MG63 (cell line): ENCODE measurements at regions not wholly inside any gene's neighbourhood (a gene's known extent, or its start where the extent isn't known, plus 50 kb on each side); places are given as distances from the start of the nearest gene placed in this dataset.

Experiments
- DNase-seq: peaks from one replicate; pipeline ENCODE4 v3.0.0-alpha.2; 2020
- H3K27me3 ChIP-seq: fragments of 250-450 bp; sonication (Bioruptor Pico); 2 replicates; pipeline ENCODE4 v1.5.1; 2020; ENCODE audit warnings: mild to moderate bottlenecking, moderate library complexity
- H3K36me3 ChIP-seq: fragments of 250-450 bp; sonication (Bioruptor Pico); 2 replicates; pipeline ENCODE4 v1.5.1; 2020; ENCODE audit warnings: mild to moderate bottlenecking, moderate library complexity
- H3K4me3 ChIP-seq: fragments of 250-450 bp; sonication (Bioruptor Pico); 2 replicates; pipeline ENCODE4 v1.5.1; 2020; ENCODE audit warnings: mild to moderate bottlenecking, moderate library complexity
- H3K9me3 ChIP-seq: fragments of 250-450 bp; sonication (Bioruptor Pico); 2 replicates; pipeline ENCODE4 v1.5.1; 2020; ENCODE audit warnings: mild to moderate bottlenecking, moderate library complexity

DNA sequence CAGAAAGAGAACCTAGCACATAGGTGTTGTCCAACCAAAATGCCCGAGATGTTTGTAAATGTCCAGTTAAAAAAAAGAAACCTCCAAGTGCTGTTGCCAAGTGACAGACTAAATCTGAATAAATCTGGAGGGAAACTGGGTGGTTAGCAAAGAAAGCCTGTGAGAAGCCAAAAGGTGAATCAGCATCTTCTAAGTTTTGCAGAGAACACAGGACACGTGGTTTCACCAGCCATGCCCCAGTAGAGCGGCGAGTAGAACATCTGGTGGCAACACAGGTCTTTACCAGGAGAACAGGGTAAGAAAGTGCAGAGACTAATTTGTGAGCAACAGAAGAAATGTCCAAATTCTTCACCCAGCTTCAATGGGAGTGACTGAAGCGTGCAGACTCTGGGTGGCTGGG is 986.0 kb downstream of the ROBO2 start:
- DNase-seq: no peak
- no peaks in the 10 kb centered on the region for H3K36me3 ChIP-seq
- no peaks in the 10 kb centered on the region for H3K27me3 ChIP-seq
- no peak overlapping the region for H3K4me3 ChIP-seq
- no peaks in the 10 kb centered on the region for H3K9me3 ChIP-seq

DNA sequence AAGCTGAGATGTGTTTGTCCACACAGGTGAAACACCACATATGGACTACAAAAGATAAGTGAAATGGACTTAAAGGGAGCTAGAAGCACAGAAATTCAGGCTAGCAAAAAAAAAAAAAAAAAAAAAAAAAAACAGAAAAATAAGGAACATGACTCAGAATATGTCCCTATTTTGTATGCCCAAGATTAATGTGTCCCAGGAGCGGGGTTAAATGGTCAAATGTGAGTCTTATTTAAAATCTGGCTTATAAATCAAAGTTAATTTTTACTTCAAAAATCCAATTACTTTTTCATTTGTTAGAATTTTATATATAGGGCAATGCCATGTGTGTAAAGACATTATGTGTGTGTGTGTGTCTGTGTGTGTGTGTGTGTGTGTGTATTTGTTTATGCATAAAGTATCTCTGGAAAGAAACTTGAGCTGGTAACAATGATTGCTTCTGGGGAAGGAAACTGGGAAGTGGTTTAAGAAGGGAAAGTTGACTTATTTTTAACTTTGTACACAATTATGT is 986.5 kb downstream of the ROBO2 start:
- no peak for DNase-seq
- H3K9me3 ChIP-seq: no peaks in the 10 kb centered on the region

DNA sequence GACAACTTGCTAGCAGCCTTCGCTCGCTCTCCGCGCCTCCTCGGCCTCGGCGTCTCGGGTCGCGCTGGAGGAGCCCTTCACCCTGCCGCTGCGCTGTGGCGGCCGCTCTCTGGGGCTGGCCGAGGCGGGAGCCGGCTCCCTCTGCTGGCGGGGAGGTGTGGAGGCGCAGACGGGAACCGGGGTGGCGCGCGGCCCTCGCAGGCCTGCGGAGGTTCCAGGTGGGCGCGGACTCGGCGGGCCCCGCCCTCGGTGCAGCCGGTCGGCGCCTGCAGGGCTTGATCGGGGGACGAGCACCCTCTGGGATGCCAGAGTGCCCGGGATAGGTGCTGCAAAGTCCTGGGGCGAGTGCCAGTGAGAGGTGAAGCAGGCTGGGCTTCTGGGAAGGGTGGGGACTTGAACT is 989.9 kb downstream of the ROBO2 start:
- H3K36me3 ChIP-seq: no peaks in the 10 kb centered on the region
- H3K27me3 ChIP-seq: no peaks in the 10 kb centered on the region
- H3K4me3 ChIP-seq: no peak overlapping the region
- DNase-seq: no peak
- no peaks in the 10 kb centered on the region for H3K9me3 ChIP-seq

More for the DNA sequence above, 986.5 kb downstream of the ROBO2 start:
- H3K4me3 ChIP-seq: no peak overlapping the region
- no peaks in the 10 kb centered on the region for H3K27me3 ChIP-seq
- H3K36me3 ChIP-seq: no peaks in the 10 kb centered on the region

DNA sequence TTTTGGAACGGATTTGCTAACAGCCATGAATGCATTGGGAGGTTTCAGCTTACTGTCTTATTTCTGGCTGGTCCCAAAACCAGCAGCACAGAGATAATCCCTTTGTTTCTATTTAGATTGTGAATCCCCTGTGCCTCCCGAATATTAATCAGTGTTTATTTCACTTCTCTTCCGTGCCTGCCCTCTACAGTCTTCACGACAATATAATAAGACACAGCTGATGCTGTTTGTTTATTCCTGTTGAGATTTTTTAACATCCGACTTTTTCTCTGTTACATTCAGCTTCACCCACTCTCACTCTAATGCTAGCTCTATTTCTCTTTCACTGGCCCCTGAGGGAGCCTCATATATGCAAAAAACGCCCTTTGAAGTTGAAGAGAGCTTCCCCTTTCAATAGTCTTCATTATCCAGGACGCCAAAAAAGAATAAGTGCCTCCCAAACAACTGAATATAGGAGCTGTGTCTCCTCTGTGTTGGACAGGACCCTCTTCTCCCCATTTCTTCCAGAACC is 995.3 kb downstream of the ROBO2 start:
- H3K4me3 ChIP-seq: no peak overlapping the region
- DNase-seq: no peak
- no peaks in the 10 kb centered on the region for H3K27me3 ChIP-seq

DNA sequence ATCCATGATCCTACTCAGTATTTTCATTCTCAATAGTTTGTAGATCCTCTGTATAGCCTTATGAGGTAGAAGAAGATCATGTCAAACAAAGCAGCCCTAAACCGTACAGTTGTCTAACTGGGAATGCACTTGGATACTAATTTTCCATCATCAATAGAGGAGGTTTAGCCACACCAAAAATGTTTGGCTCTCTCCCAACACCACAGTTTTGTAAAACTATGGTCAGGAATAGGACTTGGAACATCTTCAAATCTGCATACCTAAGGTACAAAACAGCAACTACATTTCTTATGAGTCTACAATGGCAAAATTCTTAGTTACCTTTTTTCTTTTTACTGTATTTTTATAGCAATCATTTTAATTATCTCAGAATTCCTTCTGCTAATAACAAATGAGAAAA is 1001.6 kb downstream of the ROBO2 start:
- Histone ChIP-seq H3K36me3 (no peaks in the 10 kb centered on the region), H3K27me3 (no peaks in the 10 kb centered on the region)
- DNase-seq: no peak

More for the DNA sequence above, 995.3 kb downstream of the ROBO2 start:
- no peaks in the 10 kb centered on the region for H3K36me3 ChIP-seq
- H3K9me3 ChIP-seq: no peaks in the 10 kb centered on the region

DNA sequence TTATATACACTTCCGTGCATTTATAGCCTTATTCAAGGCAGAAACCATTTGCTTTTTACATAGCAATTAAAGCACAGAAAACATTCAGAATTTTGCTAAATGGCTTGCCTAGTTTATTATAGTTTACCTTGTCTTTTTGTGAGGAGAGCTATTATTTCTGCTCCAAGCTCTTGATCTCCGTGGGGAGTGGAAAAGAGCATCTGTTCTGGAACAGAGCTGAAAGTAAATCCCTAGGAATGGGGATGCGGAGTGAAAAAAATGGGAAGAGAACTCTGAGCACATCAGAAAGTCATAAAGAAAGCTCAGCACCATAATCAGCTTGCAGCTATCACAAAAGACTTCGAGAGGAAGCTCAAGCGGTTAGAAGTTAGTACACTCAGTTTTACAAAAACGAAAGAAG is 1006.7 kb downstream of the ROBO2 start:
- Histone ChIP-seq H3K27me3 (no peaks in the 10 kb centered on the region), H3K4me3 (no peak overlapping the region), H3K9me3 (no peaks in the 10 kb centered on the region), H3K36me3 (no peaks in the 10 kb centered on the region)
- DNase-seq: no peak

More for the DNA sequence above, 1001.6 kb downstream of the ROBO2 start:
- Histone ChIP-seq H3K4me3 (no peak overlapping the region), H3K9me3 (no peaks in the 10 kb centered on the region)

DNA sequence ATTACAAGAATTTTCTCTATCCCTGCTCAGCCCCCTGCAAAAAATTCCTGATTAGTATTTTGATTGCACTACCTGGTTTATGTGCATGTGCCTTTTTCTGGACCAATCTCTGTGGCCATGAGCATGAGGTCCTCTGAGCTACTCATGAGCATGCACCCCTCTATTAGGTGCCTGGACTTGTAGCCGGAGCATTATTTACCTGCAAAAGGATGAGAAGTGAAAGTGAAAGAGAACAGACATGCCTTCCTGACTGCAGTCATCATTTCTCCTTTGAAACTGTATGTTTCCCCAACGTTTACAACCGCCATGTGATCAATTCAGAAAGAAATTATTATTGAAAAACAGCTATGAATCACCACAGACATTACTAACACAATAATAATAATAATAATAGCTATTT is 1008.8 kb downstream of the ROBO2 start:
- DNase-seq: no peak
- Histone ChIP-seq H3K9me3 (no peaks in the 10 kb centered on the region), H3K36me3 (no peaks in the 10 kb centered on the region), H3K27me3 (no peaks in the 10 kb centered on the region), H3K4me3 (no peak overlapping the region)

DNA sequence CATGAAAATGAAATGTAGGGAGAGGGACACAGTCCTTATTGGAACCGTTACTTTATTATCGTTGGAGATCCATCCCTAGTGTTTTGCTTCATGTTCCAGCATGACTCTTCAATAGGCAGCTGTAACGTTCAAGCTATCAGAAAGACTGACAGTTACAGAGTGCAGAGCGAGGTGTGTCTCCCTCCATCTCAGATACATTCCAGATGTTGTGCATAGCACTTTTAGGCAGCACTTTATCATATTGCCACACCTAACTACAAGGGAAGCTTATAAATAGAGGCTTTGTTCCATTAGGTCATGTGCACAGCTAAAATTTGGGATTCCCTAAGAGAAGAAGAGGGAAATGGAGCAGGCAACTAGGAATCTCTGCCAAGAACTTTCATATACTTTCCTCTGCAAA is 1009.6 kb downstream of the ROBO2 start:
- no peak for DNase-seq
- Histone ChIP-seq H3K36me3 (no peaks in the 10 kb centered on the region), H3K27me3 (no peaks in the 10 kb centered on the region), H3K4me3 (no peak overlapping the region), H3K9me3 (no peaks in the 10 kb centered on the region)

DNA sequence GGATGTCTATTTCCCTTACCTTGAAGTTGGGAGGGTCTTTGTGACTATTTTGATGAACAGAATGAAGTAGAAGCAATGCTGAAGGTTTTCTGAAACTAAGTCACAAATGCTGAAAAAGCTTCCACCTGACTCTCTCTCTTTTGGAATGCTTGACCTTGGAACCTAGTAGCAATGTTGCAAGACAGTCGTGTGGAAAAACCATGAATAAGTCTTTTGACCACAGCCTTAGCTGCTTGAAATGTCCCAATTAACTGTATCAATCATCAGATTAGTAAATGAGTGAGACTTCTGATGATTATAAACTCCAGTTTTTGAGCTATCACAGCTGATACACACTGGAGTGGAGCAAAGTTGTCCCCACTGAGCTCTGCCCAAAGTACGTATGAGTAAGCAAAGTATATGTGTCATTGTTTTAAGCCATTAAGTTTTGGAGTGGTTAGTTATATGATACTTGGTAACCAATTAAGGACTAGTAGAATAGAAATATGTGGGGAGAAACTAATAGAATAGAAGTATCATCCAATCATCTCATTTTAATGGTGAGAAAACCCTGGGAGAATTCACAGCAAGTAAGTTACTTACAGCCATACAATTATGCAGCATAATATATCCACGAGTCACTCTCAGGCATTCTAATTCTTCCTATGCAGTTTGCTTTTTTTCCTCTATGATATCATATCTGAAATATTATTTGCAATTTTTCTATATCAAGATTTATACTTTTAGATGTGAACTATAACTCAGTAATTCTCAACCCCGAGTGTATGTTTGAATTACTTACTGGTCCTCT is 1010.6 kb downstream of the ROBO2 start:
- Histone ChIP-seq H3K4me3 (no peak overlapping the region), H3K36me3 (no peaks in the 10 kb centered on the region)
- DNase-seq: no peak

DNA sequence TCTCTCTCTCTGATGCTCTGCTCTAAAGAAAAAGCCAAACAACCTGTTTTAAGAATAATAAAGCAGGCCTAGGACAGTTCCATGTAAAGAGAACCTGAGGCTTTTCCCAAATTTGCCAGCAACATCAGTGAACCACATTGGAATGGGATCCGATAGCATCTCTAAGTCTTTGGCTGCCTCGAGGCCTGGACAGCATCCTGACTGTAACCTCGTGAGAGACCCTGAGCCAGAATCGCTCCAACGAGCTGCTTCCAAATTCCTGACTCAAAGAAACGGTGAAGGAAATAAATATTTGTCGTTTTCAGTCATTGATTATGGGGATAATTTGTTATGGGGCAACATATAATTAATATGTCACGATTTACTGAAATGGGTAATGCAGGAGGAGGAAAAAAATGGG is 1012.8 kb downstream of the ROBO2 start:
- H3K36me3 ChIP-seq: no peaks in the 10 kb centered on the region
- H3K9me3 ChIP-seq: no peaks in the 10 kb centered on the region
- H3K27me3 ChIP-seq: no peaks in the 10 kb centered on the region
- H3K4me3 ChIP-seq: no peak overlapping the region
- DNase-seq: no peak

More for the DNA sequence above, 1010.6 kb downstream of the ROBO2 start:
- Histone ChIP-seq H3K9me3 (no peaks in the 10 kb centered on the region), H3K27me3 (no peaks in the 10 kb centered on the region)

DNA sequence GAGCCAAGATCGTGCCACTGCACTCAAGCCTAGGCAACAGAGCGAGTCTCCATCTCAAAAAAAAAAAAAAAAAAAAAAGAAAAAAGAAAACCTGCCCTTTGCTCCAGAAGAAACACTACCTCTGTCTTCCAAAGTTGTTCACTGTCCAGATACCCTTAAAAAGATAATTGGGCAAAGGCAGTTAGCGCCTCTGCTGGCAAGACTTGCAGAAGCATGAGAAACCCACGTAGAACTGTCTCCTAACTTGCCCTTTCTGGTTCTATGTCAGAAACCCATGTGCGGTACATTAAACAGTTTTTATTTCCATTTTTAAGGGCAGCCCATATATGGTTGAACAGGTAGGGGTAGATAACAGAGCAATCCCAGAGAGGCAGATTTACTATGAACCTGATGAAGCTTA is 1026.4 kb downstream of the ROBO2 start:
- no peak overlapping the region for H3K4me3 ChIP-seq
- DNase-seq: no peak
- no peaks in the 10 kb centered on the region for H3K9me3 ChIP-seq
- H3K36me3 ChIP-seq: no peaks in the 10 kb centered on the region
- H3K27me3 ChIP-seq: no peaks in the 10 kb centered on the region

DNA sequence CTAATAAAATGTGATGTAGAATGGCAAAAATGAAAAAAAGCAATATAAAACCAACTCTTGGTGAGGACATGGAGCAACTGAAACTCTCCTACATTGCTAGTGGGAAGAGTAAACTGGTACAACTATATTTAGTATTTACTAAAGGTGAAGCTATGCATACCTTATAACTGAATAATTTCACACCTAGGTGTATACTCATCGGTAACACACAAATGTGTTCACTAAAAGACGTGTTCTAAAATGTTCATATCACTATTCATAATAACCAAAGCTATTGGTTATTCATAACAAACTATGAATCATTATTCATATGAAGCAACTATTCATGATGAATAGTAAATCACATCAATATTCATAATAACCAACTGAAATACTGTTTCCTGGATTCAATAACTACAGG is 1030.3 kb downstream of the ROBO2 start:
- Histone ChIP-seq H3K9me3 (no peaks in the 10 kb centered on the region), H3K27me3 (no peaks in the 10 kb centered on the region), H3K36me3 (no peaks in the 10 kb centered on the region), H3K4me3 (no peak overlapping the region)
- no peak for DNase-seq

DNA sequence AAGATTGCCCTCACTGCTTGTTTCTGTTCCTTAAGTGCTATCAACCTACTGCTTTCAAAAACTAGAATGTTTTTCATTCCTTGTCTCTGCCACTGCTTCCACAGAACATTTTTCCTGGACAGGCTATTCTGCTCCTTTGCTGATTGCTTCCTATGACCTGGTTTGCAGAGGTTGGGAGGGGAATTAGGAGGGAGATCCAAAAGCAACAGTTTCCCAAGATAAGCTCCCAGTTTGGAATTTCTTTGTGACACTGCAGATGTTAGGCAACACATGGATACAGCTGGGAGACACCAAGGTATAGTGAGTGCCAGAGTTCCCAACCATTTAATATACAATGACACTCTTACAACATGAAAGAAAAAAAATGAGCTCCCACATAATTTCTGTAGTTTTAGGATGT is 1036.5 kb downstream of the ROBO2 start:
- DNase-seq: no peak

DNA sequence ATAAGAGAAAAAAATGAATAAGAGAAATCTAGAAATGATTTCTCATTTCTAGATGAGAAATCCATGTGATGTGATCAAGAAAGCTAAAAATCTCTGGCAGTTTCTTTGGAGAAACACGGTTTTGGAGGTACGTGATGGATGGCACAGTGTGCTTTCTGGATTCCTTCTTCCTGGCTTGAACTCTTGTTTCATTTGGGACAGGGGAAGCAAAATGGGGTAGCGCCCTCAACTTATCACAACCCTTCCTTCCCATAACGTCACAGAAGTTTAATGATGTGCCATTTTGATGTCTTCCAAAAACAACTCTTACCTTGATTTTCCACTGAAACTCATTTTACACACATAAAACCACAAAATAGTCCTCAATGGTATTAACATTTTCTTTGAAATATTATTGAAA is 1037.3 kb downstream of the ROBO2 start:
- Histone ChIP-seq H3K4me3 (no peak overlapping the region), H3K9me3 (no peaks in the 10 kb centered on the region), H3K36me3 (no peaks in the 10 kb centered on the region), H3K27me3 (no peaks in the 10 kb centered on the region)
- no peak for DNase-seq

More for the DNA sequence above, 1036.5 kb downstream of the ROBO2 start:
- Histone ChIP-seq H3K9me3 (no peaks in the 10 kb centered on the region), H3K36me3 (no peaks in the 10 kb centered on the region), H3K27me3 (no peaks in the 10 kb centered on the region), H3K4me3 (no peak overlapping the region)

DNA sequence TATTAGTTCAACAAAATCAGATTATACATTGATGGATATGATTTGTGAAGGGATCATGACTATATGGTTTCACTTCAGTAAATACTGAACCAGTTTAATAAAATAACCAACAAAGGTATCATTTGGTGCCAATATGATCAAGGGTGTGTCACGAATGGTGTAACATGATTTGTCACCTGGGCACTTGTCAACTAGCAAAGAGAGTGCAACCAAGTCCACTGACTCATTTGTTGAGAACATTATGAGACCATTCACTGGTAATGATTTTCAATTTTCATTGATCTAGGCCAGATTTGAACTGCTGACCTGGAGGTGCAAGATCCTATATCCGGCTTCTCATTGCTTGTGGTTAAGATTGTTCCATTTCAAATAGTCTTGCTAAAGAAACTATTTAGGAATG is 1037.9 kb downstream of the ROBO2 start:
- Histone ChIP-seq H3K27me3 (no peaks in the 10 kb centered on the region), H3K4me3 (no peak overlapping the region), H3K9me3 (no peaks in the 10 kb centered on the region), H3K36me3 (no peaks in the 10 kb centered on the region)
- no peak for DNase-seq

DNA sequence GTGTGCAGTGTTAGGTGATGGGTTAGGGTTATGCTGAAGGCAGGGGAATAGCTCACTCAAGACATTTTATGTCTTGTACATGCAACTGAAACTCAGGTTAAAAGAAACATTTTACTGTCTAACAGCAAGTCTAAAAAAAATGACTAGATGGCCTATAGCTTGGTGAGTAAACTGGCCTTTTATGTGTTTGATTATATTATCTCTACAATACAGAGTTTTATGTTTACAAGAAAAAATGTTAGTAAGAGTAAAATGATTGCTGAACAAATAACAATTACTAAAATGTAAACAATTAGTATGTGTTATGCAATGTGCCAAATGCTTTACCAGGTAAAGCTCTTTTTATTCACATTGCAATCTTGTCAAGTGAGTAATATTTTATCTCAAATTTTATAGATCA is 1039.6 kb downstream of the ROBO2 start:
- no peak for DNase-seq
- Histone ChIP-seq H3K36me3 (no peaks in the 10 kb centered on the region), H3K9me3 (no peaks in the 10 kb centered on the region), H3K27me3 (no peaks in the 10 kb centered on the region), H3K4me3 (no peak overlapping the region)

DNA sequence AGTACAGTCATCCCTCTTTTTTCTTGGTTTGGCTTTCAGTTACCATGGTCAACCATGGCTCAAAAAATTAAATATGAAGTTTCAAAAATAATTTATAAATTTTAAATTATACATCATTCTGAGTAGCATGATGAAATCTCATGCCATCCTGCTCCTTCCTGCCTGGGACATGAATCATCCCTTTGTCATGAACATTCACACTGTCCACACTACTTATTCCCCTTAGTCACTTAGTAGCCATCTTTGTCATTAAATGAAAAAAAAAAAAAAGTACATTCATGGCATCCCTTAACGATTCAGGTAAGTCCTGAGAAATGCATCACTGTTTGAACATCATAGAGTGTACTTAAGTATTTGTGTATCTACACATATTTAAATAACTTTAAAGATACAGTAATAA is 1046.3 kb downstream of the ROBO2 start:
- no peak for DNase-seq

DNA sequence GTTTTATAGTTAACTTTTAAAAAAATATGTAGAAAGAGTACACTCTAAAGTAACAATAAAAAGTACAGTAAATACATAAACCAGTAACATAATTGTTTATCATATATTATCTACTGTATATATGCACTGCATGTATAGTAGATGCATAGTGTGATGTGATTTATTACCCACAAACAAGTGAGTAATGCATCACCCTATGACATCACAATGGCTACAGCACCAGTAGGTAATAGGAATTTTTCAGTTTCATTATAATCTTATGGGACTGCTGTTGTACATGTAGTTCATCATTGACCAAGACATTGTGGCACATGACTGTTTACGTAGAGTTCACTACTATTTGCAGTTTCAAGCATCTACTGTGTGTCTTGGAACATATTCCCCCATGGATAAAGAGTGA is 1047.2 kb downstream of the ROBO2 start:
- Histone ChIP-seq H3K36me3 (no peaks in the 10 kb centered on the region), H3K9me3 (no peaks in the 10 kb centered on the region), H3K4me3 (no peak overlapping the region), H3K27me3 (no peaks in the 10 kb centered on the region)
- no peak for DNase-seq

More for the DNA sequence above, 1046.3 kb downstream of the ROBO2 start:
- Histone ChIP-seq H3K27me3 (no peaks in the 10 kb centered on the region), H3K4me3 (no peak overlapping the region), H3K9me3 (no peaks in the 10 kb centered on the region), H3K36me3 (no peaks in the 10 kb centered on the region)
